CD4-positive, alpha-beta T cell treated with Interferon alpha-2 for 1 hour (primary cell): ENCODE measurements at regions not wholly inside any gene's neighbourhood (a gene's known extent, or its start where the extent isn't known, plus 50 kb on each side); places are given as distances from the start of the nearest gene placed in this dataset.
A peak's percentile ranks its signal among the peaks of the same experiment; 100 is the strongest.

Experiments
- DNase-seq, 2 donors: peaks; one replicate each; pipeline ENCODE4 v3.0.0-alpha.2; 2020 to 2022

GRCh38 chrY:4483693-4484092 lies 516.4 kb upstream of the PCDH11Y start:
- peak in 1 of 2 donors; percentile 0 for DNase-seq
